NT2/D1 (cell line): ENCODE measurements at regions not wholly inside any gene's neighbourhood (a gene's known extent, or its start where the extent isn't known, plus 50 kb on each side); places are given as distances from the start of the nearest gene placed in this dataset.

Experiments
- SUZ12 ChIP-seq: IDR thresholded peaks from 2 replicates; pipeline ENCODE4 v1.6.1; 2011; ENCODE audit not compliant: insufficient read length, insufficient read depth; ENCODE audit errors: extremely low read depth
- YY1 ChIP-seq: IDR thresholded peaks from 2 replicates; pipeline ENCODE4 v1.6.1; 2011; ENCODE audit not compliant: insufficient read length, insufficient read depth
- ZNF274 ChIP-seq: IDR thresholded peaks from 2 replicates; pipeline ENCODE4 v1.6.1; 2011; ENCODE audit warnings: mild to moderate bottlenecking, low read depth, low read length

DNA sequence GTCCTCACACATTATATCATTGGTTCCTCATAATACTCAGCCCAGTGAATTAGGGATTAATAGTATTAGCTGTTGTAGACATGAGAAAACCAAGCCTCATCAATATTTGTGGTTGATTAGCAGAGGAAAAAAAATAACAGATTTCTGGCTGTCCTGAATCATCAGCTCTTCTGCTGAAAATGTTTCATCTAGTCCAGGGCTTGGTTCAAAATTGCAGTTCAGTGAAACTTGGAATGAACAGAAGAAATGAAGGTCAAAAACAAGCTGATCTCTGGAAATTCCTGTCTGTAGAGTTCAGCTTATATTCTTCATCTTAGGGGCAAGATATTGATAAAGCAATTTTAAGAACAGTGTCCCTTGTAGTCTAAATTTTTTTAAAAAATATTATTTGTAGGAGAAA is 361.1 kb upstream of the CCDC179 start:
- no peak for TF ChIP-seq YY1
- TF ChIP-seq ZNF274, result no peak
- no peak for TF ChIP-seq SUZ12
